Psoas muscle (tissue), 7 donors: ENCODE measurements at regions not wholly inside any gene's neighbourhood (a gene's known extent, or its start where the extent isn't known, plus 50 kb on each side); places are given as distances from the start of the nearest gene placed in this dataset.
A peak's percentile ranks its signal among the peaks of the same experiment; 100 is the strongest.

Experiments used
- ATAC-seq, 4 donors: fragments of 200-7000 bp; cut with Tn5 transposase; one replicate each; pipeline ENCODE4 v1.9.1; 2020; ENCODE audit warnings: moderate library complexity in 3 of 4, mild to moderate bottlenecking in 2 of 4
- DNase-seq, 2 donors: peaks; one replicate each; pipeline ENCODE4 v3.0.0-alpha.2; 2020
- H3K27ac ChIP-seq: fragments of 200-600 bp; one replicate; pipeline ENCODE4 v1.8.0; 2022
- H3K27me3 ChIP-seq, 3 donors: fragments of 200-600 bp in 1 of 3; one replicate each; pipeline versions ENCODE4 v1.6.1 to v1.8.0; 2013 to 2022; ENCODE audit warnings: low read length in 2 of 3, mild to moderate bottlenecking in 2 of 3, moderate library complexity in 1 of 3; ENCODE audit not compliant: insufficient read depth in 3 of 3
- H3K36me3 ChIP-seq, 2 donors: fragments of 200-600 bp in 1 of 2; one replicate each; pipeline versions ENCODE4 v1.6.1 to v1.8.0; 2013 to 2022; ENCODE audit warnings: low read depth in 1 of 2, mild to moderate bottlenecking in 1 of 2, moderate library complexity in 1 of 2; ENCODE audit not compliant: insufficient read depth in 1 of 2
- H3K4me1 ChIP-seq: fragments of 200-600 bp; one replicate; pipeline ENCODE4 v1.8.0; 2022
- H3K4me3 ChIP-seq: fragments of 200-600 bp; one replicate; pipeline ENCODE4 v1.8.0; 2022; ENCODE audit warnings: mild to moderate bottlenecking
- H3K9me3 ChIP-seq: fragments of 200-600 bp; one replicate; pipeline ENCODE4 v1.8.0; 2022
- CTCF ChIP-seq: fragments of 200-600 bp; IDR thresholded peaks from one replicate; pipeline ENCODE4 v1.8.0; 2022; ENCODE audit warnings: antibody characterized with exemption
- WGBS, 3 donors: extraction: QIAGEN DNeasy Blood & Tissue Kit; methylation state at CpG; one replicate each; pipeline versions ENCODE4 v1.1.6 to v1.1.7; 2013; 5-methylcytosine and 5-hydroxymethylcytosine counted together
- intact Hi-C, 2 donors: fragments of 100-400 bp; cut with DNase I; formaldehyde crosslinking; loops; one replicate each; pipeline versions ENCODE4 v1.11.0 to v1.14.2; 2022
- donor health status: healthy with polysubstance abuse.
- donor health status: DM: no; HTN: no; CAD: no; lungs with moderate emphysema.
- donor health status: Bipolar disorder and iron deficiency.
- donor health status: healthy.
- donor health status: DM: yes; HTN: yes; CAD: no.
- donor health status: DM: no; HTN: no; CAD: no.
- donor health status: DM: yes; HTN: yes; CAD: no.

- intact Hi-C loops: no loop called here
- Histone ChIP-seq H3K36me3 (no peaks in the 10 kb centered on the region), H3K4me3 (no peak overlapping the region), H3K27me3 (no peaks in the 10 kb centered on the region), H3K9me3 (no peaks in the 10 kb centered on the region), H3K4me1 (peaks cover 23% of the 10 kb centered on the region), H3K27ac (peak overlapping the region; percentile 39)
- DNase-seq (no peak), ATAC-seq (peak in 1 of 4 donors; percentile 42)
- WGBS, 3 donors: 19 to 32% (median 20%) methylated on average over 3 of the region's 3 CpGs
- no peak for TF ChIP-seq CTCF
Observed at GRCh38 chr2:226185616-226186211, 613.9 kb downstream of the IRS1 start.

- intact Hi-C loops: no loop called here
- Histone ChIP-seq H3K27ac (peak overlapping the region; percentile 39), H3K36me3 (no peaks in the 10 kb centered on the region), H3K4me1 (peaks cover 23% of the 10 kb centered on the region), H3K27me3 (no peaks in the 10 kb centered on the region), H3K9me3 (no peaks in the 10 kb centered on the region), H3K4me3 (no peak overlapping the region)
- ATAC-seq: peak in 2 of 4 donors; percentile 49 to 64
- DNase-seq: no peak
- 15 to 31% (median 17%) methylated on average over 6 of the region's 6 CpGs for WGBS, 3 donors
- TF ChIP-seq CTCF: no peak
Observed at GRCh38 chr2:226184940-226185615, 614.5 kb downstream of the IRS1 start.

- Histone ChIP-seq H3K27me3 (no peaks in the 10 kb centered on the region), H3K27ac (peak overlapping the region; percentile 24), H3K4me3 (no peak overlapping the region), H3K9me3 (peaks cover under 1% of the 10 kb centered on the region), H3K36me3 (no peaks in the 10 kb centered on the region), H3K4me1 (peaks cover 23% of the 10 kb centered on the region)
- ATAC-seq (peak in 1 of 4 donors; percentile 48), DNase-seq (no peak)
- no peak for TF ChIP-seq CTCF
- intact Hi-C loops: no loop called here
- WGBS, 3 donors: 52 to 64% (median 60%) methylated on average over 2 of the region's 2 CpGs
Observed at GRCh38 chr2:226184540-226184939, 615.1 kb downstream of the IRS1 start.

- no peaks in the 10 kb centered on the region for H3K36me3 ChIP-seq
- DNase-seq (no peak), ATAC-seq (no peak)
- WGBS, 3 donors: 54 to 78% (median 59%) methylated on average over 3 of the region's 3 CpGs
- H3K9me3 ChIP-seq: peaks cover 10% of the 10 kb centered on the region
- TF ChIP-seq CTCF: no peak
- peaks cover 23% of the 10 kb centered on the region for H3K4me1 ChIP-seq
- H3K27ac ChIP-seq: peak overlapping the region; percentile 24
- no peaks in the 10 kb centered on the region for H3K27me3 ChIP-seq
- intact Hi-C loops: no loop called here
- no peak overlapping the region for H3K4me3 ChIP-seq
Observed at GRCh38 chr2:226183550-226183949, 616.1 kb downstream of the IRS1 start.
